ENCODE measurements at regions not wholly inside any gene's neighbourhood (a gene's known extent, or its start where the extent isn't known, plus 50 kb on each side); places are given as distances from the start of the nearest gene placed in this dataset.

- H3K4me1 ChIP-seq (ENCODE audit: low read length): no peaks in the 10 kb centered on the region
- no peaks in the 10 kb centered on the region for H4K20me1 ChIP-seq (ENCODE audit: insufficient read depth, low read length)
- no peak overlapping the region for H3K9ac ChIP-seq (ENCODE audit: low read length)
- no peak overlapping the region for H3K4me2 ChIP-seq (ENCODE audit: low read length)
- H3K9me3 ChIP-seq (ENCODE audit: insufficient read depth, low read length): no peaks in the 10 kb centered on the region
- no peak overlapping the region for H3K27ac ChIP-seq (ENCODE audit: low read length)
- H2AFZ ChIP-seq (ENCODE audit: low read depth, low read length): no peak overlapping the region
- H3K27me3 ChIP-seq (ENCODE audit: low read depth, low read length): peaks cover 7% of the 10 kb centered on the region; the same call in 1 of the 2 replicates
- no peak for TF ChIP-seq CTCF (IDR thresholded peaks at IDR 0.05; ENCODE audit: low read depth, low read length)
- TF ChIP-seq EZH2phosphoT487 (IDR thresholded peaks at IDR 0.05; ENCODE audit: low read depth): no peak
- no peaks in the 10 kb centered on the region for H3K79me2 ChIP-seq (ENCODE audit: low read length)
- H3K36me3 ChIP-seq (replicated peaks; ENCODE audit: low read depth, low read length): no peaks in the 10 kb centered on the region
- no peak overlapping the region for H3K4me3 ChIP-seq (ENCODE audit: low read length)
These were observed 63.5 kb upstream of the PRR20G start for GRCh38 chr3:127351321-127351720.

GRCh38 chr3:127350172-127351050, 62.6 kb upstream of the PRR20G start:
- Histone ChIP-seq H3K36me3 (replicated peaks; ENCODE audit: low read depth, low read length) (no peaks in the 10 kb centered on the region), H3K4me2 (ENCODE audit: low read length) (no peak overlapping the region), H3K4me3 (ENCODE audit: low read length) (no peak overlapping the region), H3K9ac (ENCODE audit: low read length) (no peak overlapping the region), H3K27me3 (ENCODE audit: low read depth, low read length) (peaks cover 7% of the 10 kb centered on the region; the same call in 1 of the 2 replicates), H3K79me2 (ENCODE audit: low read length) (no peaks in the 10 kb centered on the region), H3K4me1 (ENCODE audit: low read length) (no peaks in the 10 kb centered on the region), H2AFZ (ENCODE audit: low read depth, low read length) (no peak overlapping the region), H4K20me1 (ENCODE audit: insufficient read depth, low read length) (no peaks in the 10 kb centered on the region), H3K9me3 (ENCODE audit: insufficient read depth, low read length) (no peaks in the 10 kb centered on the region), H3K27ac (ENCODE audit: low read length) (no peak overlapping the region)
- no peak for TF ChIP-seq EZH2phosphoT487 (IDR thresholded peaks at IDR 0.05; ENCODE audit: low read depth)
- no peak for TF ChIP-seq CTCF (IDR thresholded peaks at IDR 0.05; ENCODE audit: low read depth, low read length)

GRCh38 chr3:127349501-127350171, 61.8 kb upstream of the PRR20G start:
- no peak overlapping the region for H3K4me2 ChIP-seq (ENCODE audit: low read length)
- no peak for TF ChIP-seq EZH2phosphoT487 (IDR thresholded peaks at IDR 0.05; ENCODE audit: low read depth)
- no peak for TF ChIP-seq CTCF (IDR thresholded peaks at IDR 0.05; ENCODE audit: low read depth, low read length)

GRCh38 chr3:127342735-127343134, 54.9 kb upstream of the PRR20G start:
- no peak overlapping the region for H3K4me3 ChIP-seq (ENCODE audit: low read length)
- H3K27me3 ChIP-seq (ENCODE audit: low read depth, low read length): no peaks in the 10 kb centered on the region
- TF ChIP-seq CTCF (IDR thresholded peaks at IDR 0.05; ENCODE audit: low read depth, low read length) (no peak), EZH2phosphoT487 (IDR thresholded peaks at IDR 0.05; ENCODE audit: low read depth) (no peak)
- no peaks in the 10 kb centered on the region for H4K20me1 ChIP-seq (ENCODE audit: insufficient read depth, low read length)
- no peak overlapping the region for H3K4me2 ChIP-seq (ENCODE audit: low read length)
- peaks cover 9% of the 10 kb centered on the region for H3K4me1 ChIP-seq (ENCODE audit: low read length)
- no peaks in the 10 kb centered on the region for H3K36me3 ChIP-seq (replicated peaks; ENCODE audit: low read depth, low read length)
- H3K27ac ChIP-seq (ENCODE audit: low read length): no peak overlapping the region
- H2AFZ ChIP-seq (ENCODE audit: low read depth, low read length): no peak overlapping the region
- H3K9ac ChIP-seq (ENCODE audit: low read length): no peak overlapping the region
- no peaks in the 10 kb centered on the region for H3K79me2 ChIP-seq (ENCODE audit: low read length)
- no peaks in the 10 kb centered on the region for H3K9me3 ChIP-seq (ENCODE audit: insufficient read depth, low read length)

More at GRCh38 chr3:127349501-127350171, 61.8 kb upstream of the PRR20G start:
- no peaks in the 10 kb centered on the region for H4K20me1 ChIP-seq (ENCODE audit: insufficient read depth, low read length)
- H3K36me3 ChIP-seq (replicated peaks; ENCODE audit: low read depth, low read length): no peaks in the 10 kb centered on the region
- H3K9ac ChIP-seq (ENCODE audit: low read length): no peak overlapping the region
- H3K4me3 ChIP-seq (ENCODE audit: low read length): no peak overlapping the region
- no peaks in the 10 kb centered on the region for H3K79me2 ChIP-seq (ENCODE audit: low read length)
- H3K4me1 ChIP-seq (ENCODE audit: low read length): no peaks in the 10 kb centered on the region
- peaks cover 7% of the 10 kb centered on the region; the same call in 1 of the 2 replicates for H3K27me3 ChIP-seq (ENCODE audit: low read depth, low read length)
- H2AFZ ChIP-seq (ENCODE audit: low read depth, low read length): no peak overlapping the region
- H3K9me3 ChIP-seq (ENCODE audit: insufficient read depth, low read length): no peaks in the 10 kb centered on the region
- no peak overlapping the region for H3K27ac ChIP-seq (ENCODE audit: low read length)
